ENCODE measurements at regions not wholly inside any gene's neighbourhood (a gene's known extent, or its start where the extent isn't known, plus 50 kb on each side); places are given as distances from the start of the nearest gene placed in this dataset.

DNA sequence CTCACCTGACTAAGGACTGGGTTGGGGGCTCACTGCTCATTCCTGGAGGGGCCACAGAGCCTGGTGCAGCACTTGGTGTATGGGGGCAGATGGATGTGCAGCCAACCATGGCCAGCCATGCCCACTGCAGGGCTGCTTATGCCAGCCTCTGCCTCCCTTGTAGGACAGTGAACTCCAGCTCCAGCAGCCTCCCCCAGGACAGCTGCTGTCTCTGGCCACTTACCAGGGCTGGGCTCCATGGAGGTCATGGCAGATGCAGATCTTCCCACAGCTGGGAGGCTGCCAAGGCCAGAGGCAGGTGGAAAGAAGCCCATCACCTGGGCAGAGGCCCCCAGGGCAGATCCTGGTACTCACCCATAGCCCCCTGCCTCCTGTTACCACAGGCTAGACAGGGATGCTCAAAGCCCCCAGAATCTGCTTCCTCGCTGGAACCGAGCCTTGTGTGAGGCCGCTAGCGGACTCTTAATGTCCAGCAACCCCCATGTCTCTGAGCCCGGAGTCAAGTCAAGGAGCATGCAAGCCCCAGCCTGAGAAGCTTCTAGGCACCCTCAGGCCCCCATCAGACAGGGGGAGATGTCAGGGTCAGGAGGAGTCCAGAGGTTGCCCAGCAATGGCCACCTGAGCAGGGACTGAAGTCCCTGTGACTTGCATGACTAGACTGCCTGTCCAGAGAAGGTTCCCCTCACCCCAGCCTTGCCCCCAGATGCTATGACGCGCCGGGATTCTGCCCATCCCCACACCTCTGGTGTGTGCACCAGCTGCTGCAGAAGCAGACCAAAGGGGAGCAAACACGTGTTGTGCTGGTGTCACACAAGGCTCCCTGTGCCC, 123.6 kb downstream of the TWIST2 start:
- H3K4me3 ChIP-seq (ENCODE audit: low read depth in 1 of 2, low read length in 2 of 2), result no peak overlapping the region
- no peaks in the 10 kb centered on the region for H3K27me3 ChIP-seq (ENCODE audit: control insufficient read depth in 1 of 2, insufficient read depth in 2 of 2, low read length in 2 of 2)
- no peak overlapping the region for H3K27ac ChIP-seq (ENCODE audit: low read depth, low read length)
- no peak overlapping the region for H3K9ac ChIP-seq (ENCODE audit: low read length)
- H3K4me1 ChIP-seq (ENCODE audit: insufficient read depth, low read length), result peaks cover 21% of the 10 kb centered on the region
- H3K36me3 ChIP-seq (ENCODE audit: insufficient read depth, low read length), result no peaks in the 10 kb centered on the region
- H3K9me3 ChIP-seq (ENCODE audit: low read length), result no peaks in the 10 kb centered on the region

- Histone ChIP-seq H3K36me3 (ENCODE audit: insufficient read depth, low read length) (no peaks in the 10 kb centered on the region), H3K9me3 (ENCODE audit: low read length) (no peaks in the 10 kb centered on the region), H3K4me1 (ENCODE audit: insufficient read depth, low read length) (peaks cover 21% of the 10 kb centered on the region), H3K4me3 (ENCODE audit: low read depth in 1 of 2, low read length in 2 of 2) (no peak overlapping the region), H3K9ac (ENCODE audit: low read length) (no peak overlapping the region), H3K27ac (ENCODE audit: low read depth, low read length) (no peak overlapping the region), H3K27me3 (ENCODE audit: control insufficient read depth in 1 of 2, insufficient read depth in 2 of 2, low read length in 2 of 2) (no peaks in the 10 kb centered on the region)
Observed at GRCh38 chr2:238972146-238972445, 124.2 kb downstream of the TWIST2 start.

- no peaks in the 10 kb centered on the region for H3K36me3 ChIP-seq (ENCODE audit: insufficient read depth, low read length)
- H3K9ac ChIP-seq (ENCODE audit: low read length), result no peak overlapping the region
- H3K4me3 ChIP-seq (ENCODE audit: low read depth in 1 of 2, low read length in 2 of 2), result no peak overlapping the region
- H3K9me3 ChIP-seq (ENCODE audit: low read length), result no peaks in the 10 kb centered on the region
- H3K27me3 ChIP-seq (ENCODE audit: control insufficient read depth in 1 of 2, insufficient read depth in 2 of 2, low read length in 2 of 2), result no peaks in the 10 kb centered on the region
- H3K27ac ChIP-seq (ENCODE audit: low read depth, low read length), result peak overlapping the region; percentile 49
- peaks cover 21% of the 10 kb centered on the region for H3K4me1 ChIP-seq (ENCODE audit: insufficient read depth, low read length)
Observed at GRCh38 chr2:238973038-238973739, 125.3 kb downstream of the TWIST2 start.

DNA sequence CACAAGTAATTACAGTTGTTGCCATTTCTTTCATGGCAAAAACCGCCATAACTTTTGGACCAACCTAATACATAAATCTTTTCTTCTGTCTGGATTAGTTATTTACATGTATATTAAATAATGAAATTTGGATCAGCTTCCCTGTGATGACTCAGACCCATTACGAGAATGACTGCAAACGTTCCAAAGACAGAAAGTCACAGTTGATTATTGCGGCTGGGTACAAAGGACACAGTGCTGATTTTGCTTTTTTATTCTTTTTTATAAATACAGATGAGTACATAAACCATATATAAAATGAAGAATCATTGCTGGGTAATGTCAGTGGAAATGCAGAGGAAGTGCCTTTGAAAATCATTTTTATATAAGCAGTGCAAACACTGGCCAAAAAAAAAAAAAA, 126.2 kb downstream of the TWIST2 start:
- Histone ChIP-seq H3K9ac (ENCODE audit: low read length) (no peak overlapping the region), H3K4me3 (ENCODE audit: low read depth in 1 of 2, low read length in 2 of 2) (no peak overlapping the region), H3K36me3 (ENCODE audit: insufficient read depth, low read length) (no peaks in the 10 kb centered on the region), H3K27me3 (ENCODE audit: control insufficient read depth in 1 of 2, insufficient read depth in 2 of 2, low read length in 2 of 2) (no peaks in the 10 kb centered on the region), H3K27ac (ENCODE audit: low read depth, low read length) (no peak overlapping the region), H3K4me1 (ENCODE audit: insufficient read depth, low read length) (peaks cover 21% of the 10 kb centered on the region), H3K9me3 (ENCODE audit: low read length) (no peaks in the 10 kb centered on the region)

GRCh38 chr2:238974501-238975166, 126.7 kb downstream of the TWIST2 start:
- Histone ChIP-seq H3K9ac (ENCODE audit: low read length) (no peak overlapping the region), H3K27ac (ENCODE audit: low read depth, low read length) (no peak overlapping the region), H3K4me3 (ENCODE audit: low read depth in 1 of 2, low read length in 2 of 2) (no peak overlapping the region)

DNA sequence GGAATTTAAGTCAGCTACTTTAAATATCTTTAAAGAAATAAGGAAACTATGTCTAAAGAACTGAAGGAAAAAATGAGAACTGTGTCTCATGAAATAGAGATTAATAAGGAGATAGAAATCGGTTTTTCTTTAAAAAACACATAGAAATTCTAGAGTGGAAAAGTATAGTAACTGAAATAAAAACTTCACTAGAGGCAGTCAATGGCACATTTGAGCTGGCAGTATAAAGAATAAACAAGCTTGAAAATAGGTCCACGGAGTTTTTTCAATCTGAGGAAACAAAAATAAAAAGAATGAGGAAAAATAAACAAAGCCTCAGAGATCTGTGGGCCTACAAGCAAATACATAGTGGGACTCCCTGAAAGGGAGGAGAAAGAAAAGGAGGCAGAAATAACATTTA, 127.5 kb downstream of the TWIST2 start:
- H3K9me3 ChIP-seq (ENCODE audit: low read length), result no peaks in the 10 kb centered on the region
- no peaks in the 10 kb centered on the region for H3K36me3 ChIP-seq (ENCODE audit: insufficient read depth, low read length)
- H3K27me3 ChIP-seq (ENCODE audit: control insufficient read depth in 1 of 2, insufficient read depth in 2 of 2, low read length in 2 of 2), result no peaks in the 10 kb centered on the region
- peaks cover 21% of the 10 kb centered on the region for H3K4me1 ChIP-seq (ENCODE audit: insufficient read depth, low read length)
- no peak overlapping the region for H3K27ac ChIP-seq (ENCODE audit: low read depth, low read length)
- H3K9ac ChIP-seq (ENCODE audit: low read length), result no peak overlapping the region
- no peak overlapping the region for H3K4me3 ChIP-seq (ENCODE audit: low read depth in 1 of 2, low read length in 2 of 2)

More at GRCh38 chr2:238974501-238975166, 126.7 kb downstream of the TWIST2 start:
- Histone ChIP-seq H3K4me1 (ENCODE audit: insufficient read depth, low read length) (peaks cover 21% of the 10 kb centered on the region), H3K27me3 (ENCODE audit: control insufficient read depth in 1 of 2, insufficient read depth in 2 of 2, low read length in 2 of 2) (no peaks in the 10 kb centered on the region), H3K9me3 (ENCODE audit: low read length) (no peaks in the 10 kb centered on the region), H3K36me3 (ENCODE audit: insufficient read depth, low read length) (no peaks in the 10 kb centered on the region)

GRCh38 chr2:238978497-238978896, 130.6 kb downstream of the TWIST2 start:
- Histone ChIP-seq H3K9ac (ENCODE audit: low read length) (no peak overlapping the region), H3K9me3 (ENCODE audit: low read length) (no peaks in the 10 kb centered on the region), H3K4me1 (ENCODE audit: insufficient read depth, low read length) (peaks cover 15% of the 10 kb centered on the region), H3K36me3 (ENCODE audit: insufficient read depth, low read length) (no peaks in the 10 kb centered on the region), H3K4me3 (ENCODE audit: low read depth in 1 of 2, low read length in 2 of 2) (no peak overlapping the region), H3K27me3 (ENCODE audit: control insufficient read depth in 1 of 2, insufficient read depth in 2 of 2, low read length in 2 of 2) (no peaks in the 10 kb centered on the region), H3K27ac (ENCODE audit: low read depth, low read length) (no peak overlapping the region)

- no peak overlapping the region for H3K4me3 ChIP-seq (ENCODE audit: low read depth in 1 of 2, low read length in 2 of 2)
- H3K9ac ChIP-seq (ENCODE audit: low read length), result no peak overlapping the region
- no peaks in the 10 kb centered on the region for H3K27me3 ChIP-seq (ENCODE audit: control insufficient read depth in 1 of 2, insufficient read depth in 2 of 2, low read length in 2 of 2)
- no peak overlapping the region for H3K27ac ChIP-seq (ENCODE audit: low read depth, low read length)
- peaks cover 3% of the 10 kb centered on the region for H3K4me1 ChIP-seq (ENCODE audit: insufficient read depth, low read length)
- no peaks in the 10 kb centered on the region for H3K36me3 ChIP-seq (ENCODE audit: insufficient read depth, low read length)
- H3K9me3 ChIP-seq (ENCODE audit: low read length), result no peaks in the 10 kb centered on the region
Observed at GRCh38 chr2:238979636-238980035, 131.8 kb downstream of the TWIST2 start.

GRCh38 chr2:238985041-238985729, 137.3 kb downstream of the TWIST2 start:
- no peaks in the 10 kb centered on the region for H3K9me3 ChIP-seq (ENCODE audit: low read length)
- H3K4me1 ChIP-seq (ENCODE audit: insufficient read depth, low read length), result no peaks in the 10 kb centered on the region
- no peak overlapping the region for H3K4me3 ChIP-seq (ENCODE audit: low read depth in 1 of 2, low read length in 2 of 2)
- H3K27ac ChIP-seq (ENCODE audit: low read depth, low read length), result no peak overlapping the region
- H3K36me3 ChIP-seq (ENCODE audit: insufficient read depth, low read length), result no peaks in the 10 kb centered on the region
- H3K9ac ChIP-seq (ENCODE audit: low read length), result no peak overlapping the region
- H3K27me3 ChIP-seq (ENCODE audit: control insufficient read depth in 1 of 2, insufficient read depth in 2 of 2, low read length in 2 of 2), result no peaks in the 10 kb centered on the region

DNA sequence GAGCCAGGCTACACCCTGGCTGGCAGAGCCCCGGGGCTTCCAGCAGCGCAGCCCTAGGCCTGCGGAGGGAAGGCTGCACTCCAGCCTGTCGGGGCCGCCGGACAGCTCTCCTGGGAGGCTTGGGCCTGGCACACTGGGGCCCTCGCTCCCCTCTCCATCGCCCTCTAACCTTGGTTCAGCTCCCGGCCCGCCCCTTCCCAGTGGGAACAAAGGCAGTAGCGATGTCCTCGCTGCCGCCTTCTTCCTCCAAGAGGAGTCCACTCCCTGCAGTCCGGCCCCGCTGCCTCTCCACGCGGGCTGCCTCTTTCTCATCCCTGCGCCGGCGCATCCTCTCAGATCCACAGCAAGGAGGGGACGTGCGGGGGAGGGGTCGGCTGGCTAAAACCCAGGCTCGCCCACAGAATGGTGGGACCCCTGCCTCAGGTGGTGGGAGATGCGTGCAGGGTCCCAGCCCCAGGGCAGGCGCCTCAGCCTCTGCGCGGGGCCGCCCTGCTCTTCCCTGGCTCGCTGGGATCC, 138.1 kb downstream of the TWIST2 start:
- no peak overlapping the region for H3K27ac ChIP-seq (ENCODE audit: low read depth, low read length)
- no peak overlapping the region for H3K9ac ChIP-seq (ENCODE audit: low read length)
- H3K36me3 ChIP-seq (ENCODE audit: insufficient read depth, low read length), result no peaks in the 10 kb centered on the region
- no peak overlapping the region for H3K4me3 ChIP-seq (ENCODE audit: low read depth in 1 of 2, low read length in 2 of 2)
- no peaks in the 10 kb centered on the region for H3K4me1 ChIP-seq (ENCODE audit: insufficient read depth, low read length)
- no peaks in the 10 kb centered on the region for H3K9me3 ChIP-seq (ENCODE audit: low read length)
- H3K27me3 ChIP-seq (ENCODE audit: control insufficient read depth in 1 of 2, insufficient read depth in 2 of 2, low read length in 2 of 2), result no peaks in the 10 kb centered on the region

All from muscle layer of colon (tissue), 2 donors.